GM13976 (cell line): ENCODE measurements at regions not wholly inside any gene's neighbourhood (a gene's known extent, or its start where the extent isn't known, plus 50 kb on each side); places are given as distances from the start of the nearest gene placed in this dataset.

ENCODE experiments used
- DNase-seq: peaks from one replicate; pipeline ENCODE4 v3.0.0; 2012; ENCODE audit warnings: low spot score
- CTCF ChIP-seq: IDR thresholded peaks from 2 replicates; pipeline ENCODE4 v1.5.1; 2012; ENCODE audit warnings: borderline replicate concordance, mild to moderate bottlenecking; ENCODE audit not compliant: insufficient read depth; ENCODE audit errors: extremely low read depth, missing control alignments, control extremely low read depth
- in situ Hi-C: fragments of 300-500 bp; cut with MboI; formaldehyde crosslinking; loops from one replicate; pipeline ENCODE4 v1.12.0; 2022; ENCODE audit warnings: low sequenced_read_pairs, mixed read lengths, inconsistent platforms; ENCODE audit not compliant: unreplicated experiment

- no peak for DNase-seq
- in situ Hi-C loops = no loop called here
- no peak for TF ChIP-seq CTCF
Observed at GRCh38 chr6:19337101-19337500, 500.1 kb upstream of the ID4 start.

- in situ Hi-C loops = no loop called here
Observed at GRCh38 chr6:19342616-19343015, 494.6 kb upstream of the ID4 start.

GRCh38 chr6:19349429-19349828 lies 487.7 kb upstream of the ID4 start:
- TF ChIP-seq CTCF = no peak
- DNase-seq = no peak
- in situ Hi-C loops = no loop called here

More at GRCh38 chr6:19342616-19343015, 494.6 kb upstream of the ID4 start:
- no peak for TF ChIP-seq CTCF
- DNase-seq = no peak

- DNase-seq = no peak
Observed at GRCh38 chr6:19354181-19354580, 483.0 kb upstream of the ID4 start.

GRCh38 chr6:19356692-19357091 lies 480.5 kb upstream of the ID4 start:
- TF ChIP-seq CTCF = no peak
- in situ Hi-C loops = no loop called here
- DNase-seq = no peak

More at GRCh38 chr6:19354181-19354580, 483.0 kb upstream of the ID4 start:
- in situ Hi-C loops = no loop called here
- TF ChIP-seq CTCF = no peak

- no peak for TF ChIP-seq CTCF
- in situ Hi-C loops = no loop called here
- DNase-seq = no peak
Observed at GRCh38 chr6:19362396-19362795, 474.8 kb upstream of the ID4 start.

- in situ Hi-C loops = no loop called here
- no peak for TF ChIP-seq CTCF
- DNase-seq = no peak
Observed at GRCh38 chr6:19368511-19368910, 468.7 kb upstream of the ID4 start.
